ENCODE measurements at regions not wholly inside any gene's neighbourhood (a gene's known extent, or its start where the extent isn't known, plus 50 kb on each side); places are given as distances from the start of the nearest gene placed in this dataset.

GRCh38 chr2:126495189-126495588 is 160.8 kb upstream of the GYPC start:
- DNase-seq (ENCODE audit: low spot score): no peak

GRCh38 chr2:126496493-126496892 is 159.5 kb upstream of the GYPC start:
- no peak for DNase-seq (ENCODE audit: low spot score)

- no peak for DNase-seq (ENCODE audit: low spot score)
These were observed 152.5 kb upstream of the GYPC start for GRCh38 chr2:126503476-126503875.

GRCh38 chr2:126504949-126505348 is 151.0 kb upstream of the GYPC start:
- no peak for DNase-seq (ENCODE audit: low spot score)

- DNase-seq (ENCODE audit: low spot score): no peak
These were observed 149.2 kb upstream of the GYPC start for GRCh38 chr2:126506786-126507185.

- DNase-seq (ENCODE audit: low spot score): no peak
These were observed 148.5 kb upstream of the GYPC start for GRCh38 chr2:126507425-126507911.

- DNase-seq (ENCODE audit: low spot score): no peak
These were observed 145.6 kb upstream of the GYPC start for GRCh38 chr2:126510356-126510755.

- no peak for DNase-seq (ENCODE audit: low spot score)
These were observed 145.0 kb upstream of the GYPC start for GRCh38 chr2:126510960-126511359.

GRCh38 chr2:126512026-126512425 is 143.9 kb upstream of the GYPC start:
- no peak for DNase-seq (ENCODE audit: low spot score)

GRCh38 chr2:126513033-126513432 is 142.9 kb upstream of the GYPC start:
- no peak for DNase-seq (ENCODE audit: low spot score)

GRCh38 chr2:126515471-126515870 is 140.5 kb upstream of the GYPC start:
- DNase-seq (ENCODE audit: low spot score): no peak

GRCh38 chr2:126518196-126518595 is 137.8 kb upstream of the GYPC start:
- DNase-seq (ENCODE audit: low spot score): no peak

GRCh38 chr2:126527836-126528490 is 128.0 kb upstream of the GYPC start:
- peak; percentile 39 for DNase-seq (ENCODE audit: low spot score)

- DNase-seq (ENCODE audit: low spot score): no peak
These were observed 124.9 kb upstream of the GYPC start for GRCh38 chr2:126531029-126531428.

- no peak for DNase-seq (ENCODE audit: low spot score)
These were observed 121.5 kb upstream of the GYPC start for GRCh38 chr2:126534478-126534877.

GRCh38 chr2:126535408-126535807 is 120.5 kb upstream of the GYPC start:
- no peak for DNase-seq (ENCODE audit: low spot score)

- DNase-seq (ENCODE audit: low spot score): no peak
These were observed 119.3 kb upstream of the GYPC start for GRCh38 chr2:126536605-126537200.

GRCh38 chr2:126539101-126539500 is 116.9 kb upstream of the GYPC start:
- DNase-seq (ENCODE audit: low spot score): no peak

GRCh38 chr2:126542247-126542646 is 113.7 kb upstream of the GYPC start:
- DNase-seq (ENCODE audit: low spot score): no peak

- DNase-seq (ENCODE audit: low spot score): peak; percentile 23
These were observed 112.9 kb upstream of the GYPC start for GRCh38 chr2:126543081-126543480.

- no peak for DNase-seq (ENCODE audit: low spot score)
These were observed 97.9 kb upstream of the GYPC start for GRCh38 chr2:126558029-126558428.

GRCh38 chr2:126568734-126569133 is 87.2 kb upstream of the GYPC start:
- no peak for DNase-seq (ENCODE audit: low spot score)

- no peak for DNase-seq (ENCODE audit: low spot score)
These were observed 84.6 kb upstream of the GYPC start for GRCh38 chr2:126571403-126571802.

GRCh38 chr2:126575631-126576030 is 80.3 kb upstream of the GYPC start:
- no peak for DNase-seq (ENCODE audit: low spot score)

Measured in SW480 (cell line).